ENCODE measurements at regions not wholly inside any gene's neighbourhood (a gene's known extent, or its start where the extent isn't known, plus 50 kb on each side); places are given as distances from the start of the nearest gene placed in this dataset.

- ATAC-seq (no peak), DNase-seq (no peak)
- intact Hi-C loops (cut with DNase I, micrococcal nuclease), result no loop called here
These were observed 166.6 kb upstream of the GORAB start for GRCh38 chr1:170365331-170365730.

- no peak for ATAC-seq
- intact Hi-C loops (cut with DNase I, micrococcal nuclease), result no loop called here
- no peak for DNase-seq
These were observed 165.0 kb upstream of the GORAB start for GRCh38 chr1:170366980-170367379.

- DNase-seq, result no peak
- intact Hi-C loops (cut with DNase I, micrococcal nuclease), result no loop called here
- no peak for ATAC-seq
These were observed 164.4 kb upstream of the GORAB start for GRCh38 chr1:170367615-170368014.

- no peak for DNase-seq
- intact Hi-C loops (cut with DNase I, micrococcal nuclease), result no loop called here
- no peak for ATAC-seq
These were observed 163.0 kb upstream of the GORAB start for GRCh38 chr1:170369000-170369399.

GRCh38 chr1:170369417-170369816 lies 162.5 kb upstream of the GORAB start:
- ATAC-seq, result no peak

GRCh38 chr1:170370087-170370486 lies 161.9 kb upstream of the GORAB start:
- no peak for ATAC-seq
- DNase-seq, result no peak
- intact Hi-C loops (cut with DNase I, micrococcal nuclease), result no loop called here

More at GRCh38 chr1:170369417-170369816, 162.5 kb upstream of the GORAB start:
- intact Hi-C loops (cut with DNase I, micrococcal nuclease), result no loop called here
- DNase-seq, result no peak

- intact Hi-C loops (cut with DNase I, micrococcal nuclease), result no loop called here
- DNase-seq (no peak), ATAC-seq (no peak)
These were observed 156.8 kb upstream of the GORAB start for GRCh38 chr1:170375082-170375723.

GRCh38 chr1:170376801-170377385 lies 155.1 kb upstream of the GORAB start:
- intact Hi-C loops (cut with DNase I, micrococcal nuclease), result no loop called here
- ATAC-seq (no peak), DNase-seq (no peak)

GRCh38 chr1:170377440-170377839 lies 154.5 kb upstream of the GORAB start:
- no peak for ATAC-seq
- no peak for DNase-seq
- intact Hi-C loops (cut with DNase I, micrococcal nuclease), result no loop called here

- DNase-seq (no peak), ATAC-seq (no peak)
- intact Hi-C loops (cut with DNase I, micrococcal nuclease), result no loop called here
These were observed 153.9 kb upstream of the GORAB start for GRCh38 chr1:170377896-170378634.

- intact Hi-C loops (cut with DNase I, micrococcal nuclease), result no loop called here
- DNase-seq (no peak), ATAC-seq (no peak)
These were observed 146.2 kb upstream of the GORAB start for GRCh38 chr1:170385750-170386149.

GRCh38 chr1:170388489-170388888 lies 143.5 kb upstream of the GORAB start:
- DNase-seq (no peak), ATAC-seq (no peak)

GRCh38 chr1:170395149-170395548 lies 136.8 kb upstream of the GORAB start:
- ATAC-seq (no peak), DNase-seq (no peak)
- intact Hi-C loops (cut with DNase I, micrococcal nuclease), result no loop called here

More at GRCh38 chr1:170388489-170388888, 143.5 kb upstream of the GORAB start:
- intact Hi-C loops (cut with DNase I, micrococcal nuclease), result no loop called here

GRCh38 chr1:170397061-170397460 lies 134.9 kb upstream of the GORAB start:
- ATAC-seq, result no peak
- DNase-seq, result no peak
- intact Hi-C loops (cut with DNase I, micrococcal nuclease), result no loop called here

- intact Hi-C loops (cut with DNase I, micrococcal nuclease), result no loop called here
- no peak for DNase-seq
- no peak for ATAC-seq
These were observed 129.3 kb upstream of the GORAB start for GRCh38 chr1:170402476-170403311.

GRCh38 chr1:170407138-170407537 lies 124.8 kb upstream of the GORAB start:
- ATAC-seq (no peak), DNase-seq (no peak)
- intact Hi-C loops (cut with DNase I, micrococcal nuclease), result no loop called here

GRCh38 chr1:170407581-170407980 lies 124.4 kb upstream of the GORAB start:
- DNase-seq, result no peak
- intact Hi-C loops (cut with DNase I, micrococcal nuclease), result no loop called here
- no peak for ATAC-seq

- intact Hi-C loops (cut with DNase I, micrococcal nuclease), result no loop called here
- ATAC-seq, result no peak
- DNase-seq, result no peak
These were observed 121.4 kb upstream of the GORAB start for GRCh38 chr1:170410401-170411166.
